ENCODE measurements at regions not wholly inside any gene's neighbourhood (a gene's known extent, or its start where the extent isn't known, plus 50 kb on each side); places are given as distances from the start of the nearest gene placed in this dataset.
"Not testable (repeated sequence)": the region's sequence is repeated elsewhere in the genome, so short reads cannot be mapped to it uniquely, and the experiment has no call there.

DNA sequence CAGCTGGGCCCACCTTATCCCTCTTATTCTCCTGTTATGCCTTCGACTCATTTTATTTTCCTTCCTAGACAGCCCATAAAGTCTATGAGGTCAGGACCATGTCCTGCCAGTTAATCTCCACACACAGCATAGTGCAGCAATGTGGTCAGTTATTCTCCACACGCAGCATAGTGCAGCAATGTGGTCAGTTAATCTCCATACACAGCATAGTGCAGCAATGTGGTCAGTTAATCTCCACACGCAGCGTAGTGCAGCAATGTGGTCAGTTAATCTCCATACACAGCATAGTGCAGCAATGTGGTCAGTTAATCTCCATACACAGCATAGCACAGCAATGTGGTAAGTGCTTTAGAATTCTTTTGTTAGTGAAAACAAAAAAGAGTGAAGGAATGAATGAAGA lies 77.8 kb downstream of the TEX36 start:
- no peaks in the 10 kb centered on the region for H3K9me3 ChIP-seq (ENCODE audit: insufficient read depth, low read depth, low read length)
- H3K4me1 ChIP-seq (ENCODE audit: insufficient read depth, low read length), result no peaks in the 10 kb centered on the region
- H3K4me3 ChIP-seq (ENCODE audit: low read length), result no peak overlapping the region
- H3K9ac ChIP-seq (ENCODE audit: low read depth, low read length), result no peak overlapping the region
- no peak overlapping the region for H3K27ac ChIP-seq (ENCODE audit: low read length)
- H3K27me3 ChIP-seq (ENCODE audit: insufficient read depth, low read length), result no peaks in the 10 kb centered on the region
- H3K36me3 ChIP-seq (ENCODE audit: insufficient read depth, low read depth, low read length), result no peaks in the 10 kb centered on the region

DNA sequence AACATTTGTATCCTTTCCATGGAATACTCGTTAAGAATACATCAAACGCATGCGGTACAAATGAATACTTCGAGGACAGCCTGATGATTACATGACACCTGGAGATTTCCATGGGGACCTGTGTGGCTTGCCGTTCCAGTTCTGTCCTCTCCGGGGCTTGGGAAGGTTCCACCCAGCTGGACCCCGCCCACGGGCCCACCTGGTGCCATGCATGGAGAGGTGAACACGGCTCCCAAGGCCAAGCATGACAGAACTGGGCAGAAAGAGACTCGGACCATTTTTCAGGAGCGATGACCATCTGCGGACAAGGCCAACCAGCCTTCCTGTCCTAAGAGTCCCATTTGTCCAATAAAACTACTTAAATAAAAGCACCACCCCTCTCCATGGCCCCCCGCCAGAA lies 80.1 kb downstream of the TEX36 start:
- no peaks in the 10 kb centered on the region for H3K36me3 ChIP-seq (ENCODE audit: insufficient read depth, low read depth, low read length)
- H3K9ac ChIP-seq (ENCODE audit: low read depth, low read length), result no peak overlapping the region
- no peak overlapping the region for H3K4me3 ChIP-seq (ENCODE audit: low read length)
- H3K27ac ChIP-seq (ENCODE audit: low read length), result no peak overlapping the region
- H3K9me3 ChIP-seq (ENCODE audit: insufficient read depth, low read depth, low read length), result no peaks in the 10 kb centered on the region; the same call in none of the 2 replicates
- H3K4me1 ChIP-seq (ENCODE audit: insufficient read depth, low read length), result no peaks in the 10 kb centered on the region
- no peaks in the 10 kb centered on the region for H3K27me3 ChIP-seq (ENCODE audit: insufficient read depth, low read length)

DNA sequence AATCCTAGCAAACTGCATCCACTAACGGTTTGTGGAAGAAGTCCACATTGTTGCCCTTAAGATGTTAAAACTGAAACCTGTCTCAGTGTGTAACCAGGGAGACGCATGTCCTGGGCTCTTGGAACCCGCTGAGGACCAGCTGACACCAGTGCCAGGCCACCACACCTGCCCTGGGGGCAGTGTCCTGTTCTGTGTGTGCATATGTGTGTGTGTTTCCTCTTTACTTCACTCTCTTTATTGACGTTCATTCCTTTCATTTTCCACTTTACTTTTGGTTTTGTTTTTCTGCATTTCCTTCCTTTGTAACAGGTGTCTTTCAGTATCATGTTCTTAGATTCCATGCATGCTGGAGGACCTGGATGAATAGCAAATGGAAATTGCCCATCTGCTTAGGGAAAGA lies 83.8 kb downstream of the TEX36 start:
- Histone ChIP-seq H3K27ac (ENCODE audit: low read length) (no peak overlapping the region), H3K4me3 (ENCODE audit: low read length) (no peak overlapping the region), H3K4me1 (ENCODE audit: insufficient read depth, low read length) (no peaks in the 10 kb centered on the region), H3K27me3 (ENCODE audit: insufficient read depth, low read length) (no peaks in the 10 kb centered on the region), H3K36me3 (ENCODE audit: insufficient read depth, low read depth, low read length) (no peaks in the 10 kb centered on the region), H3K9me3 (ENCODE audit: insufficient read depth, low read depth, low read length) (peaks cover 5% of the 10 kb centered on the region), H3K9ac (ENCODE audit: low read depth, low read length) (no peak overlapping the region)

DNA sequence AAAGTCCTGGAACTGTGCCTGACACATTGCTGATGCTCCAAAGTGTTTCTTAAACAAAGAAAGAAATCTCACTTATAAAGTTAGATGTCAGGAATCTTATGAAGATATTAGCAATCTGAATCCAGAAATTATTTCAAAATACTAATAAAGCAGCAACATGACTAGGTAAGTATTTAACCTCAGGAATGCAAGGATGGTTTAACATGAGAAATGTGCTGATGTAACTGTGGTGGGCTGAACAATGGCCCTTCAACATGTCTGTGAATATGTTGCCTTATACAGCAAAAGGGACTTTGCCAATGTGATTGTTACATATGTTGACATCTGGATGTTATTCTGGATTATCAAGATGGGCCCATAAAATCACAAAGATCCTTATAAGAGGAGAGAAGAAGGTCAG lies 87.1 kb downstream of the TEX36 start:
- peaks cover 7% of the 10 kb centered on the region; the same call in 1 of the 2 replicates for H3K4me1 ChIP-seq (ENCODE audit: insufficient read depth, low read length)
- H3K27ac ChIP-seq (ENCODE audit: low read length), result no peak overlapping the region
- no peak overlapping the region for H3K4me3 ChIP-seq (ENCODE audit: low read length)
- H3K9me3 ChIP-seq (ENCODE audit: insufficient read depth, low read depth, low read length), result peaks cover 5% of the 10 kb centered on the region
- no peak overlapping the region for H3K9ac ChIP-seq (ENCODE audit: low read depth, low read length)
- no peaks in the 10 kb centered on the region for H3K27me3 ChIP-seq (ENCODE audit: insufficient read depth, low read length)
- H3K36me3 ChIP-seq (ENCODE audit: insufficient read depth, low read depth, low read length), result no peaks in the 10 kb centered on the region

DNA sequence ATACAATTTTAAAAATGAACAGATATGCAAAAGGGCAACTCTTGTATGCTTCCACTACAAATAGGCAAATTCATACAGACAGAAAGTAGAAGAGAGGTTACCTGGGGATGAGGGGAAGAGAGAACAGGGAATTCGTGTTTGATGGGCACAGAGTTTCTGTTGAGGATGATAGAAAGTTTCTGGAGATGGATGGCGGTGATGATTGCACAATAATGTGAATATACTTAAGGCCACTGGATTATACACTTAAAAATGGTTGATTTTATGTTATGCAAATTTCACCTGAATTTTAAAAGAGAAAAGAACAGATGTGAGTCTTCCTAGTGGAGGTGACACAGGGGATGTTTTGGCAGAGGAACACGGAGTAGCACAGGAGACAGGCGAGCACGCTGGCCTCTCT lies 89.3 kb downstream of the TEX36 start:
- Histone ChIP-seq H3K36me3 (ENCODE audit: insufficient read depth, low read depth, low read length) (no peaks in the 10 kb centered on the region), H3K27ac (ENCODE audit: low read length) (no peak overlapping the region), H3K9me3 (ENCODE audit: insufficient read depth, low read depth, low read length) (peaks cover 5% of the 10 kb centered on the region; the same call in 1 of the 2 replicates), H3K4me3 (ENCODE audit: low read length) (no peak overlapping the region), H3K27me3 (ENCODE audit: insufficient read depth, low read length) (no peaks in the 10 kb centered on the region), H3K4me1 (ENCODE audit: insufficient read depth, low read length) (peaks cover 7% of the 10 kb centered on the region; the same call in 1 of the 2 replicates), H3K9ac (ENCODE audit: low read depth, low read length) (no peak overlapping the region)

DNA sequence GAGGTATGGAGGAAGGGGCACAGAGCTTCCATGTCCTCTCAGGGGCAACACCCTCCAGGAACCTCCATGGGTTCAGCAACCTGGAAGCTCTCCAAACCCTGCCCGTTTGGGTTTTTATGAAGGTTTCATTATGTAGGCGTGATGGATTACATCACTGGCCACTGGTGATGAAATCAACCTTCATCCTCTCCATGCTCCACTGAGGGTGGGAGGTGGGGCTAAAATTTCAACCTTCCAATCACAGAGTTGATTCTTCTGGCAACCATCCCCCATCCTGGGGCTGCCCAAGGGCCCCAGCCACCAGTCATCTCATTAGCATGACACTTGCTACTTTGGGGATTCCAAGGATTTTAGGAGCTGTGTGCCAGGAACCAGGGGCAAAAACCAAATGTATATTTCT lies 90.1 kb downstream of the TEX36 start:
- Histone ChIP-seq H3K9me3 (ENCODE audit: insufficient read depth, low read depth, low read length) (peaks cover 5% of the 10 kb centered on the region; the same call in 1 of the 2 replicates), H3K36me3 (ENCODE audit: insufficient read depth, low read depth, low read length) (no peaks in the 10 kb centered on the region), H3K4me3 (ENCODE audit: low read length) (no peak overlapping the region), H3K27ac (ENCODE audit: low read length) (no peak overlapping the region), H3K4me1 (ENCODE audit: insufficient read depth, low read length) (peaks cover 7% of the 10 kb centered on the region; the same call in 1 of the 2 replicates), H3K27me3 (ENCODE audit: insufficient read depth, low read length) (no peaks in the 10 kb centered on the region), H3K9ac (ENCODE audit: low read depth, low read length) (no peak overlapping the region)

DNA sequence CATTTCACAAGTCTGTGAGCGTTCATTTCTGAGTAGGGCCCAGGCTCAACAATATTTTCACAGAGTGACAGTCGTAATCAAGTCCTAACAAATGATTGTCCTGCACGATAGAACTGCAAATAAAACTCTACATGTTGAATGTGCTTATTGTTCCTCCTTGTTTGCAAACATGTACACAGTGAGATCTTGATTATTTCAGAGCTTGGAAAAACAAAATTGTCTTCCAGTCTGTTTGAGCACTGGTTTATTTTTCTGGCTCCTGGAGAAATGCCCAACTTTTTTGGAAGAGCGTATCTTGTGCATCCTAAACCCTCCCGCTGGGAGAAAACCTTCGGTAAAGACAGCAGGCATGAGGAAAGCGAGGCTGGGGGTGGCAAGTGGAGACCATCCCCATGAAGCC lies 91.1 kb downstream of the TEX36 start:
- Histone ChIP-seq H3K9me3 (ENCODE audit: insufficient read depth, low read depth, low read length) (peaks cover 5% of the 10 kb centered on the region; the same call in 1 of the 2 replicates), H3K4me1 (ENCODE audit: insufficient read depth, low read length) (peaks cover 7% of the 10 kb centered on the region; the same call in 1 of the 2 replicates), H3K27ac (ENCODE audit: low read length) (no peak overlapping the region), H3K4me3 (ENCODE audit: low read length) (no peak overlapping the region), H3K9ac (ENCODE audit: low read depth, low read length) (no peak overlapping the region), H3K36me3 (ENCODE audit: insufficient read depth, low read depth, low read length) (no peaks in the 10 kb centered on the region), H3K27me3 (ENCODE audit: insufficient read depth, low read length) (no peaks in the 10 kb centered on the region)

DNA sequence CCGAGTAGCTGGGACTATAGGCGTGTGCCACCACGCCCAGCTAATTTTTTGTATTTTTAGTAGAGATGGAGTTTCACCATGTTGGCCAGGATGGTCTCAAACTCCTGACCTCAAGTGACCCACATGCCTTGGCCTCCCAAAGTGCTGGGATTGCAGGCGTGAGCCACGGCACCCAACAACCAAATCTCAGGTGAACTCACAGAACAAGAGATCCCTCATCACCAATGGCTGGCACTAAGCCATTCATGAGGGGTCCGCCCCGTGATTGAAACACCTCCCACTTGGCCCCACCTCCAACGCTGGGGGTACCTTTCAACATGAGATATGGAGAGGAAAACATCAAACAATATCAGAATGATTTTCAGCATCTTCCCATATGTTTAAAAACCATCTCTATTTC lies 94.2 kb downstream of the TEX36 start:
- not testable (repeated sequence) for H3K9me3 ChIP-seq (ENCODE audit: insufficient read depth, low read depth, low read length); H3K4me3 ChIP-seq (ENCODE audit: low read length); H3K27ac ChIP-seq (ENCODE audit: low read length); H3K9ac ChIP-seq (ENCODE audit: low read depth, low read length); H3K27me3 ChIP-seq (ENCODE audit: insufficient read depth, low read length); H3K36me3 ChIP-seq (ENCODE audit: insufficient read depth, low read depth, low read length); H3K4me1 ChIP-seq (ENCODE audit: insufficient read depth, low read length)

DNA sequence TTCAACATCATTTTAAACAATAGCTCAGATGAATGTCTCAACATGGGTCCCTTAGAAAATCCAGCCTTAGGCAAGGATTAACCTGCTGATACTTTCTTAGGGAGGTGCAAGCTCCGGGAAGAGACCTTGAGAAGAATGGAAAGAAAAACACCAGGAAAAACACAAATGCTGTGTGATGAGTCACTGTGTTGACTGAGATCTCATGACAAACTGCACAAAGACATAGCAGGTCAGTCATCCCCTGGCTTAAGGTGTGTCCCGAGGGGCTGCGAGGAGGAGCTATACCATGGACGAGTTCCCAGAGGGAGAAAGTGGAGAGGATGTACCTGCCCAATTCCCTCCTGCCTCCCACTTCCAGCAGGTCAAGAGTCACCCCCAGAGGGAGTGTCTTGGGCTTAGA lies 98.0 kb downstream of the TEX36 start:
- no peak overlapping the region for H3K27ac ChIP-seq (ENCODE audit: low read length)
- H3K36me3 ChIP-seq (ENCODE audit: insufficient read depth, low read depth, low read length), result no peaks in the 10 kb centered on the region
- H3K4me1 ChIP-seq (ENCODE audit: insufficient read depth, low read length), result no peaks in the 10 kb centered on the region; the same call in 1 of the 2 replicates
- no peaks in the 10 kb centered on the region for H3K9me3 ChIP-seq (ENCODE audit: insufficient read depth, low read depth, low read length)
- no peak overlapping the region for H3K4me3 ChIP-seq (ENCODE audit: low read length)
- no peaks in the 10 kb centered on the region for H3K27me3 ChIP-seq (ENCODE audit: insufficient read depth, low read length)
- H3K9ac ChIP-seq (ENCODE audit: low read depth, low read length), result no peak overlapping the region

DNA sequence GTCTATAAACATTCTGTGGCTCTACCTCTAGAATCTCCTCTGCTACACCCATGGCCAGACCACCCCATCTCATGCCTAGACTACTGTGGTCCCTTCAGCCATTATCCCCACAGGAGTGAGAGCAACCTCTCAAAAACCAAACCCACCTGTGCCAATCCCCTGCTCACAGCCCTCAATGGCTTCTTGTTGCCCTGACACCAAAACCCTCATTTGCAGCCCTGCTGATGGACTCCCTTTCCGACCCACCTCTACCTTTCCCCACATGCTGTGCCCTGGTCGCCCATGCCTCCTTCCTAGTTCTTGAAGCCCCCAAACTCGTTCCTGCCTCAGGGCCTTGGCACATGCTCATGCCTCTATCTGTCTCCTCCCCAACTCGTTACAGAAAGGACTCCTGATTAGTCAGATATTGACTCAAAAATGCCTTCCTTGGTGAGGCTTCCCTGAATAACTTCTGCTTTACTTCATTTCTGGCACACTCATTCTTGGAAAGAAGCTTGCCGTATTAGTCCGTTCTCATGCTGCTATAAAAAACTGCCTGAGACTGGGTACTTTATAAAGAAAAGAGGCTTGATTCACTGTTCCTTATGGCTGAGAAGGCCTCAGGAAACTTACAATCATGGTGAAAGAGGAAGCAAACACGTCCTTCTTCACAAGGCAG lies 104.2 kb downstream of the TEX36 start:
- Histone ChIP-seq H3K4me3 (ENCODE audit: low read length) (no peak overlapping the region), H3K9ac (ENCODE audit: low read depth, low read length) (no peak overlapping the region), H3K36me3 (ENCODE audit: insufficient read depth, low read depth, low read length) (no peaks in the 10 kb centered on the region), H3K9me3 (ENCODE audit: insufficient read depth, low read depth, low read length) (no peaks in the 10 kb centered on the region), H3K27ac (ENCODE audit: low read length) (no peak overlapping the region), H3K4me1 (ENCODE audit: insufficient read depth, low read length) (no peaks in the 10 kb centered on the region), H3K27me3 (ENCODE audit: insufficient read depth, low read length) (no peaks in the 10 kb centered on the region)

DNA sequence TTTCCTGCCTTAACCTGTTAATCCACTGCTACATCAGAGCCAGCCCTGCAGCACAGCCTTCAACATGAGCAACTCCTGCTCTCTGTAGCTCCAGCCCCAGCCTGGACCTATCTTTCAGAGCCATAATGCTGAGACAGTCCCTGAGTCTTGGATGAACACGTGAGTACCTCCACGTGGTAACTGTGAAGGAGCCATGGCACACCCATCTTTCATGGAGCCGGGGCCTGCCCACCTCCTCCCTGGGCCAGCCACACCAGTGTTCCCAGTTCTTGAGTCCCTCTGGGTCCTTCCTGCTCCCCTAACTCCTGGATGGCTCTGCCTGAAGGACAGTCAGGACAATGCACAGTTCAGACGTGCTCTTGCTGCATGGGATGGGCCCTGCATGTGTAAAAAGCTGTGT lies 107.1 kb downstream of the TEX36 start:
- no peaks in the 10 kb centered on the region for H3K9me3 ChIP-seq (ENCODE audit: insufficient read depth, low read depth, low read length)
- no peak overlapping the region for H3K27ac ChIP-seq (ENCODE audit: low read length)
- H3K4me1 ChIP-seq (ENCODE audit: insufficient read depth, low read length), result no peaks in the 10 kb centered on the region
- H3K36me3 ChIP-seq (ENCODE audit: insufficient read depth, low read depth, low read length), result no peaks in the 10 kb centered on the region
- H3K4me3 ChIP-seq (ENCODE audit: low read length), result no peak overlapping the region
- no peaks in the 10 kb centered on the region for H3K27me3 ChIP-seq (ENCODE audit: insufficient read depth, low read length)
- no peak overlapping the region for H3K9ac ChIP-seq (ENCODE audit: low read depth, low read length)

DNA sequence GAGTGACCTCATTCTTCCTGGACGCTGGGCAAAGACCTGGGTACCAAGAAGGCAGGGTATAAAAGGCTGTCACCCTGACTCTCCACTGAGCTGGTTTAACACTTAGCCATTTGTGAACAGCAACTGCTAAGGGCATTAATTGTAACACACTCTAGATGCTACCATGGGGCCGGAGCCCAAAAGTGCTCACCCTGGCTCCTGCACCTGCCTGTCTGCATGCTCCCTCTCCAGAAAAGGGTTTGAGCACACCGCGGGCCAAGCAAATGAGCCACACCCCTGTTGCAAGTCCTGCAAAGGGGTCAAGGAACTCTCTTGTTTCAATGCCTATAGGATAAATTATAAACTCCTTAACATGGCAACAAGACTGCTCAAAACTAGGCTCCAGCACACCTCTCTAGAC lies 114.8 kb downstream of the TEX36 start:
- Histone ChIP-seq H3K4me3 (ENCODE audit: low read length) (no peak overlapping the region), H3K9me3 (ENCODE audit: insufficient read depth, low read depth, low read length) (0 out of 2 replicates have a peak, but pooled peaks cover 4% of the 10 kb centered on the region), H3K4me1 (ENCODE audit: insufficient read depth, low read length) (no peaks in the 10 kb centered on the region), H3K36me3 (ENCODE audit: insufficient read depth, low read depth, low read length) (no peaks in the 10 kb centered on the region), H3K27me3 (ENCODE audit: insufficient read depth, low read length) (no peaks in the 10 kb centered on the region), H3K9ac (ENCODE audit: low read depth, low read length) (no peak overlapping the region), H3K27ac (ENCODE audit: low read length) (no peak overlapping the region)

Data from iPS-20b (cell line).